Islet of Langerhans (tissue), 1 donor: ENCODE measurements at regions not wholly inside any gene's neighbourhood (a gene's known extent, or its start where the extent isn't known, plus 50 kb on each side); places are given as distances from the start of the nearest gene placed in this dataset.

Experiments
- FAIRE-seq: peaks from one replicate; lab custom pipeline; 2011; peaks lifted over from hg19 to GRCh38; lab: Jason Lieb, UNC

- FAIRE-seq, result no peak
Observed at GRCh38 chr2:200054681-200055468, 99.5 kb downstream of the MAIP1 start.

GRCh38 chr2:200056105-200056504 is 100.7 kb downstream of the MAIP1 start:
- FAIRE-seq, result no peak

- FAIRE-seq, result no peak
Observed at GRCh38 chr2:200063155-200063554, 107.8 kb downstream of the MAIP1 start.

GRCh38 chr2:200064879-200065278 is 109.5 kb downstream of the MAIP1 start:
- FAIRE-seq, result no peak

GRCh38 chr2:200065477-200065876 is 110.1 kb downstream of the MAIP1 start:
- FAIRE-seq, result no peak

- no peak for FAIRE-seq
Observed at GRCh38 chr2:200066417-200066816, 111.0 kb downstream of the MAIP1 start.

- peak; percentile 73 for FAIRE-seq
Observed at GRCh38 chr2:200068642-200069041, 113.3 kb downstream of the MAIP1 start.

- FAIRE-seq, result peak; percentile 93
Observed at GRCh38 chr2:200077210-200077650, 121.8 kb downstream of the MAIP1 start.

GRCh38 chr2:200077838-200078237 is 122.5 kb downstream of the MAIP1 start:
- FAIRE-seq, result no peak

- FAIRE-seq, result no peak
Observed at GRCh38 chr2:200079356-200079755, 124.0 kb downstream of the MAIP1 start.

GRCh38 chr2:200081236-200081635 is 125.9 kb downstream of the MAIP1 start:
- no peak for FAIRE-seq

- FAIRE-seq, result no peak
Observed at GRCh38 chr2:200081811-200082210, 126.4 kb downstream of the MAIP1 start.

- no peak for FAIRE-seq
Observed at GRCh38 chr2:200084036-200084435, 128.7 kb downstream of the MAIP1 start.

- no peak for FAIRE-seq
Observed at GRCh38 chr2:200086911-200087310, 131.5 kb downstream of the MAIP1 start.

- no peak for FAIRE-seq
Observed at GRCh38 chr2:200087451-200087850, 132.1 kb downstream of the MAIP1 start.

GRCh38 chr2:200089040-200089755 is 133.8 kb downstream of the MAIP1 start:
- no peak for FAIRE-seq

- no peak for FAIRE-seq
Observed at GRCh38 chr2:200089756-200090109, 134.4 kb downstream of the MAIP1 start.

- FAIRE-seq, result no peak
Observed at GRCh38 chr2:200090683-200091082, 135.3 kb downstream of the MAIP1 start.

- FAIRE-seq, result no peak
Observed at GRCh38 chr2:200091126-200091525, 135.7 kb downstream of the MAIP1 start.

GRCh38 chr2:200092235-200092634 is 136.9 kb downstream of the MAIP1 start:
- FAIRE-seq, result no peak

GRCh38 chr2:200095436-200095835 is 140.1 kb downstream of the MAIP1 start:
- FAIRE-seq, result no peak

- no peak for FAIRE-seq
Observed at GRCh38 chr2:200099256-200099655, 143.9 kb downstream of the MAIP1 start.

- no peak for FAIRE-seq
Observed at GRCh38 chr2:200100027-200100426, 144.6 kb downstream of the MAIP1 start.

- FAIRE-seq, result no peak
Observed at GRCh38 chr2:200101922-200102321, 146.5 kb downstream of the MAIP1 start.
